K562 (cell line): ENCODE measurements at regions not wholly inside any gene's neighbourhood (a gene's known extent, or its start where the extent isn't known, plus 50 kb on each side); places are given as distances from the start of the nearest gene placed in this dataset.

Experiments
- ATAC-seq: fragments of 200-7000 bp; cut with Tn5 transposase; 3 replicates; pipeline ENCODE4 v1.9.1; 2020; ENCODE audit warnings: moderate library complexity
- BruUV-seq: library from RNA; stranded (reverse); fragments of 400-500 nt; replicated peaks from 2 replicates; lab custom pipeline; 2021; lab: Mats Ljungman, UMichigan
- CTCF ChIA-PET: fragments of 300-600 bp; formaldehyde crosslinking; extraction: SDS; loops from one replicate; lab custom pipeline; 2021; ENCODE audit warnings: low intra/inter-chr PET ratio; lab: Yijun Ruan, JAX
- POLR2A ChIA-PET: fragments of 300-600, 350-650 bp; sonication (Branson Sonifier 250); formaldehyde crosslinking; extraction: SDS; loops from one replicate; lab custom pipeline; 2021; ENCODE audit warnings: antibody characterized with exemption, inconsistent platforms; lab: Yijun Ruan, JAX
- DNase-seq, 4 experiments: peaks; one replicate each; pipeline versions ENCODE4 v3.0.0 to v3.0.0-alpha.2; 2011 to 2018; ENCODE audit warnings: low spot score in 3 of 4, mixed read lengths in 3 of 4; ENCODE audit errors: extremely low read depth in 1 of 4
- FAIRE-seq: peaks from 2 replicates; lab custom pipeline; 2011; peaks lifted over from hg19 to GRCh38; lab: Jason Lieb, UNC
- H2AFZ ChIP-seq: 2 replicates; pipeline ENCODE4 v1.6.0; 2011; ENCODE audit warnings: low read depth, low read length, control low read depth, inconsistent platforms
- H3K27ac ChIP-seq: fragments of 200-600 bp; 3 replicates; pipeline ENCODE4 v1.8.0; 2011; ENCODE audit warnings: low read depth, mild to moderate bottlenecking, control low read depth, inconsistent platforms, low read length, moderate library complexity, mixed read lengths; ENCODE audit errors: extremely low read depth
- H3K27me3 ChIP-seq, 2 experiments: fragments of 300-600 bp in 1 of 2; 2 replicates in 1 of 2; 3 replicates in 1 of 2; pipeline versions ENCODE4 v1.6.0 to v1.8.0; 2011; ENCODE audit warnings: inconsistent platforms in 2 of 2, low read length in 2 of 2, mild to moderate bottlenecking in 1 of 2, mixed read lengths in 1 of 2, moderate library complexity in 1 of 2; ENCODE audit not compliant: control insufficient read depth in 2 of 2, insufficient read depth in 2 of 2
- H3K36me3 ChIP-seq: fragments of 300-600 bp; 3 replicates; pipeline ENCODE4 v1.8.0; 2011; ENCODE audit warnings: mild to moderate bottlenecking, low read length, inconsistent platforms; ENCODE audit not compliant: control insufficient read depth, insufficient read depth
- H3K4me1 ChIP-seq, 2 experiments: fragments of 200-600 bp in 1 of 2; replicated peaks in 1 of 2; 2 replicates in 1 of 2; 3 replicates in 1 of 2; pipeline versions ENCODE4 v1.5.1 to v1.8.0; 2011; ENCODE audit warnings: inconsistent platforms in 2 of 2, low read length in 2 of 2, mild to moderate bottlenecking in 1 of 2, mixed read lengths in 1 of 2, moderate library complexity in 1 of 2; ENCODE audit not compliant: control insufficient read depth in 2 of 2, insufficient read depth in 2 of 2
- H3K4me2 ChIP-seq: 2 replicates; pipeline ENCODE4 v1.6.1; 2011; ENCODE audit warnings: low read length, control low read depth, inconsistent platforms, mixed read lengths; ENCODE audit not compliant: insufficient read depth
- H3K4me3 ChIP-seq: fragments of 200-600 bp; sonication (generic), shearing (Covaris generic); 2 replicates; pipeline ENCODE4 v1.5.1; 2016; ENCODE audit warnings: control low read depth, inconsistent platforms
- H3K79me2 ChIP-seq: fragments of 200-600 bp; 3 replicates; pipeline ENCODE4 v1.8.0; 2011; ENCODE audit warnings: low read length, inconsistent platforms; ENCODE audit not compliant: control insufficient read depth, insufficient read depth
- H3K9ac ChIP-seq, 2 experiments: 2 replicates each; pipeline versions ENCODE4 v1.6.0 to v1.6.1; 2011; ENCODE audit warnings: low read depth in 2 of 2, low read length in 2 of 2, control low read depth in 1 of 2, inconsistent platforms in 1 of 2, mild to moderate bottlenecking in 1 of 2, mixed read lengths in 1 of 2; ENCODE audit not compliant: insufficient read depth in 1 of 2
- H3K9me1 ChIP-seq: one replicate; pipeline ENCODE4 v1.6.0; 2011; ENCODE audit warnings: inconsistent platforms, mild to moderate bottlenecking, low read length, moderate library complexity; ENCODE audit not compliant: control insufficient read depth, insufficient read depth
- H3K9me3 ChIP-seq: replicated peaks from 2 replicates; pipeline ENCODE4 v1.5.1; 2011; ENCODE audit warnings: low read depth, low read length, inconsistent platforms; ENCODE audit not compliant: control insufficient read depth, insufficient read depth
- H4K20me1 ChIP-seq: replicated peaks from 2 replicates; pipeline ENCODE4 v1.6.1; 2011; ENCODE audit warnings: low read length, inconsistent platforms, mixed read lengths; ENCODE audit not compliant: control insufficient read depth, insufficient read depth
- BRCA1 ChIP-seq, 2 experiments: fragments of 450-650 bp in 1 of 2; sonication (generic) in 1 of 2; formaldehyde crosslinking in 1 of 2; IDR thresholded peaks; 2 replicates each; pipeline versions ENCODE4 v1.5.0 to v1.6.1; 2017 to 2020; ENCODE audit warnings: mild to moderate bottlenecking in 1 of 2, missing genetic modification reagents in 1 of 2
- CEBPB ChIP-seq: fragments of 450-650 bp; IDR thresholded peaks from 2 replicates; pipeline ENCODE4 v1.6.1; 2016; ENCODE audit warnings: missing genetic modification characterization, missing compliant biosample characterization
- CHD1 ChIP-seq: fragments of 200-600 bp; sonication (generic); IDR thresholded peaks from one replicate; pipeline ENCODE4 v1.6.1; 2012; ENCODE audit warnings: mild to moderate bottlenecking, moderate library complexity, low read length, inconsistent platforms
- KDM1A ChIP-seq, 2 experiments: fragments of 450-650 bp; IDR thresholded peaks; 2 replicates each; pipeline ENCODE4 v1.6.1; 2016; ENCODE audit warnings: mild to moderate bottlenecking in 2 of 2
- PHF21A ChIP-seq: fragments of 450-650 bp; IDR thresholded peaks from 2 replicates; pipeline ENCODE4 v1.6.1; 2017; ENCODE audit warnings: low read depth, borderline replicate concordance
- SMAD3 ChIP-seq: fragments of 450-650 bp; formaldehyde crosslinking; conservative IDR thresholded peaks from 2 replicates; pipeline ENCODE4 v1.4.0; 2020; ENCODE audit warnings: mild to moderate bottlenecking
- SMARCC2 ChIP-seq: fragments of 450-650 bp; IDR thresholded peaks from 2 replicates; pipeline ENCODE4 v1.6.1; 2017; ENCODE audit warnings: antibody characterized with exemption, moderate library complexity, mild to moderate bottlenecking, low read depth
- SMC3 ChIP-seq: conservative IDR thresholded peaks from 2 replicates; pipeline ENCODE4 v1.6.1; 2011; ENCODE audit warnings: low read depth, low read length, improper control_type of control experiment; ENCODE audit not compliant: insufficient read depth
- TARDBP ChIP-seq: fragments of 450-650 bp; IDR thresholded peaks from 2 replicates; pipeline ENCODE4 v1.6.1; 2016
- ZKSCAN1 ChIP-seq: fragments of 150-350 bp; IDR thresholded peaks from 2 replicates; pipeline ENCODE4 v1.6.1; 2016; ENCODE audit warnings: low read depth, low read length
- ZNF197 ChIP-seq: fragments of 200-800 bp; sonication (Bioruptor generic); IDR thresholded peaks from 2 replicates; pipeline ENCODE4 v1.6.1; 2016; ENCODE audit warnings: low read depth, missing genetic modification characterization, missing compliant biosample characterization
- ZNF561 ChIP-seq: fragments of 450-650 bp; formaldehyde crosslinking; conservative IDR thresholded peaks from 2 replicates; pipeline ENCODE4 v1.4.0; 2020; ENCODE audit warnings: mild to moderate bottlenecking, moderate library complexity
- ZNF583 ChIP-seq: fragments of 250-450 bp; sonication (Bioruptor Pico); IDR thresholded peaks from 2 replicates; pipeline ENCODE4 v1.4.0; 2020
- WGBS: fragments of 100-300 bp; shearing (Covaris generic); methylation state at CpG from one replicate; pipeline ENCODE4 v1.1.6; 2016; ENCODE audit warnings: low coverage, mixed read lengths; ENCODE audit not compliant: insufficient coverage; ENCODE audit errors: missing lambda C conversion rate; 5-methylcytosine and 5-hydroxymethylcytosine counted together
- in situ Hi-C: fragments of 300-500 bp; cut with MboI; formaldehyde crosslinking; loops from 4 replicates; pipeline ENCODE4 v1.15.0; 2018; ENCODE audit warnings: inconsistent platforms, mixed read lengths
- intact Hi-C: fragments of 100-400 bp; cut with micrococcal nuclease; formaldehyde crosslinking; loops from 2 replicates; pipeline ENCODE4 v1.14.2; 2022
- TF ChIP-seq, protein P1 (sequence below): sonication (generic); formaldehyde crosslinking; IDR thresholded peaks from 2 replicates; pipeline ENCODE4 v1.8.0; 2022; ENCODE audit warnings: missing genetic modification reagents, mild to moderate bottlenecking, borderline replicate concordance
- TF ChIP-seq, protein P2 (sequence below), 2 experiments: fragments of 250-450 bp in 1 of 2; fragments of 450-650 bp in 1 of 2; sonication (Bioruptor Pico) in 1 of 2; IDR thresholded peaks; 2 replicates each; pipeline versions ENCODE4 v1.6.1 to v1.8.0; 2016 to 2021; ENCODE audit warnings: mild to moderate bottlenecking in 2 of 2, moderate library complexity in 2 of 2, missing compliant biosample characterization in 1 of 2, missing genetic modification characterization in 1 of 2

DNA sequence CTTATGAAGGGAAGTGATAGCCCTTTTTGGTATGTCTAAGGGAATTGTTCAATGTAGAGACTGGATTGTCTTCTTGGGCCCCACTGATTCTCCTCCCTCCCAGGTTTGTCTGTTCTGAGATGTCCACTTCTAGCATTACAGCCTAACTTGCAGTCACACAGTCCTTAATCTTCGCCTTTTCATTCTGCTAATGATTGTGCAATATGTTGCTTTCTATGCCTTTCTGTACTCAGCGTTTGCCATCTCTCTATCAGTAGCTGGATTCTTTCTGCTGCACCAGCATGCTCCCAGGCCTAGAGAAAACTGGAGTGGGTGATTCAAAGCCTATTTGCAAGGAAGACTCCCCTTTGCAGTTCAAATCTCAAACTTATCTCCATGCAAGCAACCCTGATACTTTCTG, 307.5 kb upstream of the DACH1 start:
- no peaks in the 10 kb centered on the region for H3K9me1 ChIP-seq
- FAIRE-seq, result no peak
- CTCF ChIA-PET, result no interaction called here
- no peak overlapping the region for H2AFZ ChIP-seq
- in situ Hi-C loops, result no loop called here
- H3K27me3 ChIP-seq, result no peaks in the 10 kb centered on the region
- H3K4me3 ChIP-seq, result no peak overlapping the region
- no peak overlapping the region for H3K4me2 ChIP-seq
- no peaks in the 10 kb centered on the region for H3K79me2 ChIP-seq
- TF ChIP-seq CEBPB (peak; percentile 31; the same call in 1 of the 2 replicates), PHF21A (no peak), ZNF583 (no peak)
- TF ChIP-seq, all 486 proteins: peak for 1
- WGBS, result 0% methylated on average over 2 of the region's 2 CpGs
- Histone ChIP-seq H3K9ac (no peak overlapping the region), H3K4me1 (no peaks in the 10 kb centered on the region), H3K36me3 (no peaks in the 10 kb centered on the region), H3K27ac (no peak overlapping the region), H3K9me3 (no peaks in the 10 kb centered on the region), H4K20me1 (no peaks in the 10 kb centered on the region)
- intact Hi-C loops, result no loop called here
- POLR2A ChIA-PET, result no interaction called here
- no TSS peak for BruUV-seq
- ATAC-seq, result no peak
- no peak for DNase-seq

DNA sequence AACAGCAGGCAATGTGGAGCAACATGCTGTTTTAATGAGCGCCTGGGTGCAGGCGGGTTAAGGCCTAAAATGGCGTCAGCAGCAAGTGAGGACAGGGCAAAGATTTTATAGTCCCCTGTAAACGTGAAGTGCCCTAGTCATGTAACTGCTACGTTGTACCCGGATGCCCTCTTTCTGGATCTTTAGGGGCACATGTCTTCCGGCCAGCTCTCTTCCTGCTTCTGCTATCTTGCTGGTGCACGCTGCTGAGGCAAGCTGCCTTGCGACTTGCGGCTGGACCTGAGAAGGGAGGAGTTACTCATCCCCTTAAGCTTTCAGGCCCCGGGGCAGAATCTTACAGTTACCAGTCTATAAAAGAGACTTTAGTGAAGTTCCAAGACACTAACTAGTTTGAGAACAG, 303.6 kb upstream of the DACH1 start:
- H3K9me1 ChIP-seq, result no peaks in the 10 kb centered on the region
- DNase-seq (no peak), ATAC-seq (no peak), FAIRE-seq (no peak)
- no peak overlapping the region for H3K27ac ChIP-seq
- CTCF ChIA-PET, result no interaction called here
- no peak overlapping the region for H3K4me2 ChIP-seq
- 0% methylated on average over 10 of the region's 11 CpGs for WGBS
- POLR2A ChIA-PET, result no interaction called here
- no peaks in the 10 kb centered on the region for H3K9me3 ChIP-seq
- H2AFZ ChIP-seq, result no peak overlapping the region
- no peaks in the 10 kb centered on the region for H3K27me3 ChIP-seq
- no peak overlapping the region for H3K4me3 ChIP-seq
- in situ Hi-C loops, result no loop called here
- no peaks in the 10 kb centered on the region for H3K79me2 ChIP-seq
- no peaks in the 10 kb centered on the region for H3K4me1 ChIP-seq
- BruUV-seq, result no TSS peak
- intact Hi-C loops, result no loop called here
- H3K9ac ChIP-seq, result no peak overlapping the region
- no peaks in the 10 kb centered on the region for H3K36me3 ChIP-seq
- no peaks in the 10 kb centered on the region for H4K20me1 ChIP-seq
- no peak for TF ChIP-seq SMAD3
- no peak for TF ChIP-seq ZNF197 (CRISPR knock-in tag)
- TF ChIP-seq, protein P1, sequence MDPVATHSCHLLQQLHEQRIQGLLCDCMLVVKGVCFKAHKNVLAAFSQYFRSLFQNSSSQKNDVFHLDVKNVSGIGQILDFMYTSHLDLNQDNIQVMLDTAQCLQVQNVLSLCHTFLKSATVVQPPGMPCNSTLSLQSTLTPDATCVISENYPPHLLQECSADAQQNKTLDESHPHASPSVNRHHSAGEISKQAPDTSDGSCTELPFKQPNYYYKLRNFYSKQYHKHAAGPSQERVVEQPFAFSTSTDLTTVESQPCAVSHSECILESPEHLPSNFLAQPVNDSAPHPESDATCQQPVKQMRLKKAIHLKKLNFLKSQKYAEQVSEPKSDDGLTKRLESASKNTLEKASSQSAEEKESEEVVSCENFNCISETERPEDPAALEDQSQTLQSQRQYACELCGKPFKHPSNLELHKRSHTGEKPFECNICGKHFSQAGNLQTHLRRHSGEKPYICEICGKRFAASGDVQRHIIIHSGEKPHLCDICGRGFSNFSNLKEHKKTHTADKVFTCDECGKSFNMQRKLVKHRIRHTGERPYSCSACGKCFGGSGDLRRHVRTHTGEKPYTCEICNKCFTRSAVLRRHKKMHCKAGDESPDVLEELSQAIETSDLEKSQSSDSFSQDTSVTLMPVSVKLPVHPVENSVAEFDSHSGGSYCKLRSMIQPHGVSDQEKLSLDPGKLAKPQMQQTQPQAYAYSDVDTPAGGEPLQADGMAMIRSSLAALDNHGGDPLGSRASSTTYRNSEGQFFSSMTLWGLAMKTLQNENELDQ (CRISPR knock-in tag), result no peak
- TF ChIP-seq BRCA1 (IDR thresholded peaks at IDR 0.05), result no peak
- TF ChIP-seq BRCA1 (CRISPR knock-in tag; IDR thresholded peaks at IDR 0.05), result no peak
- TF ChIP-seq, protein P2, sequence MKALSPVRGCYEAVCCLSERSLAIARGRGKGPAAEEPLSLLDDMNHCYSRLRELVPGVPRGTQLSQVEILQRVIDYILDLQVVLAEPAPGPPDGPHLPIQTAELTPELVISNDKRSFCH (CRISPR knock-in tag; IDR thresholded peaks at IDR 0.05), result no peak
- TF ChIP-seq, protein P2 (tag; IDR thresholded peaks at IDR 0.05), result no peak
- no peak for TF ChIP-seq TARDBP
- TF ChIP-seq ZNF561 (CRISPR knock-in tag), result no peak
- no peak for TF ChIP-seq SMARCC2
- TF ChIP-seq SMC3, result no peak
- no peak for TF ChIP-seq ZKSCAN1
- no peak for TF ChIP-seq KDM1A (IDR thresholded peaks at IDR 0.05)
- no peak for TF ChIP-seq CHD1
